ENCODE measurements at regions not wholly inside any gene's neighbourhood (a gene's known extent, or its start where the extent isn't known, plus 50 kb on each side); places are given as distances from the start of the nearest gene placed in this dataset.

GRCh38 chr17:56680676-56681075 is 87.2 kb downstream of the NOG start:
- 70% methylated on average over 3 of the region's 3 CpGs; no CpG with 5 or more reads in 1 of the 2 experiments for WGBS, 2 experiments (ENCODE audit: extremely low coverage in 2 of 2, insufficient read length in 1 of 2)
- Histone ChIP-seq H3K27me3 (ENCODE audit: control insufficient read depth, insufficient read depth, low read length) (peaks cover 22% of the 10 kb centered on the region), H3K18ac (ENCODE audit: low read depth, low read length) (peak overlapping the region; percentile 16; the same call in 1 of the 2 replicates), H4K8ac (ENCODE audit: low read depth in 2 of 2, low read length in 2 of 2) (0 out of 4 replicates have a peak overlapping the region, but pooled peaks of 1 of the 2 experiments have one; percentile 39), H3K9me3 (ENCODE audit: control insufficient read depth, insufficient read depth, low read length) (no peaks in the 10 kb centered on the region), H3K9ac (ENCODE audit: low read depth, low read length) (no peak overlapping the region), H3K79me1 (ENCODE audit: low read depth in 1 of 2, low read length in 2 of 2) (no peaks in the 10 kb centered on the region), H2AK9ac (replicated peaks; ENCODE audit: low read depth, low read length, poor library complexity) (no peak overlapping the region), H2AK5ac (ENCODE audit: low read depth, low read length) (0 out of 2 replicates have a peak overlapping the region, but pooled peaks have one; percentile 29), H4K20me1 (ENCODE audit: insufficient read depth, low read length) (no peaks in the 10 kb centered on the region), H3K56ac (ENCODE audit: extremely low read depth, insufficient read depth, low read length) (no peak overlapping the region), H2AFZ (replicated peaks; ENCODE audit: low read length, poor library complexity) (no peak overlapping the region), H3K9me1 (ENCODE audit: insufficient read depth, low read length) (peaks cover 13% of the 10 kb centered on the region), H3K23ac (ENCODE audit: low read depth, low read length) (no peak overlapping the region), H3K4me2 (ENCODE audit: low read depth, low read length) (no peak overlapping the region), H2BK5ac (ENCODE audit: low read depth, low read length, poor library complexity, severe bottlenecking) (no peak overlapping the region), H2BK120ac (ENCODE audit: low read depth, low read length) (peak overlapping the region; percentile 71; the same call in 1 of the 2 replicates), H3K14ac (replicated peaks; ENCODE audit: low read depth, low read length) (0 out of 2 replicates have a peak overlapping the region, but pooled peaks have one; percentile 1), H4K5ac (ENCODE audit: low read depth, low read length) (no peak overlapping the region), H3K4me1 (ENCODE audit: control insufficient read depth, insufficient read depth, low read length) (peaks cover 6% of the 10 kb centered on the region), H3K27ac (ENCODE audit: insufficient read depth, low read length) (no peak overlapping the region), H2BK15ac (ENCODE audit: low read depth, low read length) (no peak overlapping the region; the same call in 2 of the 3 replicates), H3K36me3 (ENCODE audit: control insufficient read depth, insufficient read depth, low read length) (no peaks in the 10 kb centered on the region), H2BK20ac (ENCODE audit: low read depth, low read length) (peak overlapping the region; percentile 86; the same call in 1 of the 2 replicates), H3K4ac (ENCODE audit: low read depth, low read length) (peak overlapping the region; percentile 55; the same call in 1 of the 2 replicates), H3K4me3 (ENCODE audit: insufficient read depth, low read depth, low read length) (no peak overlapping the region), H4K91ac (ENCODE audit: insufficient read depth, low read depth, low read length) (no peak overlapping the region)
- no peak for ATAC-seq (ENCODE audit: low read depth)
- intact Hi-C loops (cut with micrococcal nuclease) (no loop called here), in situ Hi-C loops (cut with MboI; ENCODE audit: low sequenced_read_pairs) (no loop called here), dilution Hi-C loops (cut with HindIII; ENCODE audit: low sequenced_read_pairs, unreplicated experiment) (no loop called here)
- ChIA-PET POLR2A (ENCODE audit: unreplicated experiment) (no interaction called here), CTCF (interaction anchor here (0.6 to 1.9 kb wide), 3 partner anchors 35 to 1020 kb away, joined by 3 to 4 read pairs (median 4); no protein-coding TSS in a partner anchor)
- DNase-seq, result no peak
- TF ChIP-seq POLR2A (IDR thresholded peaks at IDR 0.05; ENCODE audit: low read depth, low read length), result no peak
- no peak for TF ChIP-seq CTCF (conservative IDR thresholded peaks at IDR 0.05; ENCODE audit: low read depth, low read length)
- TF ChIP-seq FOS (IDR thresholded peaks at IDR 0.05; ENCODE audit: low read depth, low read length), result no peak
- no peak for TF ChIP-seq NFE2L2 (IDR thresholded peaks at IDR 0.05; ENCODE audit: low read depth, low read length)
- TF ChIP-seq USF2 (IDR thresholded peaks at IDR 0.05; ENCODE audit: low read depth, low read length), result no peak
- no peak for TF ChIP-seq RAD21 (IDR thresholded peaks at IDR 0.05; ENCODE audit: low read length)
- no peak for TF ChIP-seq MAFK (IDR thresholded peaks at IDR 0.05; ENCODE audit: low read depth, low read length)
- no peak for TF ChIP-seq MXI1 (IDR thresholded peaks at IDR 0.05; ENCODE audit: borderline replicate concordance, low read depth, low read length)
- no peak for TF ChIP-seq BHLHE40 (IDR thresholded peaks at IDR 0.05; ENCODE audit: low read depth, low read length)
- no peak for TF ChIP-seq RCOR1 (IDR thresholded peaks at IDR 0.05; ENCODE audit: insufficient replicate concordance, low read length)
- no peak for TF ChIP-seq RFX5 (IDR thresholded peaks at IDR 0.05; ENCODE audit: low read depth, low read length)
- TF ChIP-seq SMC3 (IDR thresholded peaks at IDR 0.05; ENCODE audit: low read depth, low read length), result no peak
- TF ChIP-seq CEBPB (IDR thresholded peaks at IDR 0.05; ENCODE audit: low read depth, low read length), result no peak
- TF ChIP-seq CHD1 (IDR thresholded peaks at IDR 0.05; ENCODE audit: low read depth, low read length), result no peak
- TF ChIP-seq MAZ (IDR thresholded peaks at IDR 0.05; ENCODE audit: borderline replicate concordance, low read depth, low read length), result no peak
- no peak for TF ChIP-seq ELK1 (IDR thresholded peaks at IDR 0.05; ENCODE audit: borderline replicate concordance, low read depth, low read length)
- BruUV-seq (replicated peaks), result no TSS peak

Measured in IMR-90 (cell line).